Psoas muscle (tissue), 7 donors: ENCODE measurements at regions not wholly inside any gene's neighbourhood (a gene's known extent, or its start where the extent isn't known, plus 50 kb on each side); places are given as distances from the start of the nearest gene placed in this dataset.

Experiments used
- ATAC-seq, 4 donors: fragments of 200-7000 bp; cut with Tn5 transposase; one replicate each; pipeline ENCODE4 v1.9.1; 2020; ENCODE audit warnings: moderate library complexity in 3 of 4, mild to moderate bottlenecking in 2 of 4
- DNase-seq, 2 donors: peaks; one replicate each; pipeline ENCODE4 v3.0.0-alpha.2; 2020
- H3K27ac ChIP-seq: fragments of 200-600 bp; one replicate; pipeline ENCODE4 v1.8.0; 2022
- H3K27me3 ChIP-seq, 3 donors: fragments of 200-600 bp in 1 of 3; one replicate each; pipeline versions ENCODE4 v1.6.1 to v1.8.0; 2013 to 2022; ENCODE audit warnings: low read length in 2 of 3, mild to moderate bottlenecking in 2 of 3, moderate library complexity in 1 of 3; ENCODE audit not compliant: insufficient read depth in 3 of 3
- H3K36me3 ChIP-seq, 2 donors: fragments of 200-600 bp in 1 of 2; one replicate each; pipeline versions ENCODE4 v1.6.1 to v1.8.0; 2013 to 2022; ENCODE audit warnings: low read depth in 1 of 2, mild to moderate bottlenecking in 1 of 2, moderate library complexity in 1 of 2; ENCODE audit not compliant: insufficient read depth in 1 of 2
- H3K4me1 ChIP-seq: fragments of 200-600 bp; one replicate; pipeline ENCODE4 v1.8.0; 2022
- H3K4me3 ChIP-seq: fragments of 200-600 bp; one replicate; pipeline ENCODE4 v1.8.0; 2022; ENCODE audit warnings: mild to moderate bottlenecking
- H3K9me3 ChIP-seq: fragments of 200-600 bp; one replicate; pipeline ENCODE4 v1.8.0; 2022
- CTCF ChIP-seq: fragments of 200-600 bp; IDR thresholded peaks from one replicate; pipeline ENCODE4 v1.8.0; 2022; ENCODE audit warnings: antibody characterized with exemption
- WGBS, 3 donors: extraction: QIAGEN DNeasy Blood & Tissue Kit; methylation state at CpG; one replicate each; pipeline versions ENCODE4 v1.1.6 to v1.1.7; 2013; 5-methylcytosine and 5-hydroxymethylcytosine counted together
- intact Hi-C, 2 donors: fragments of 100-400 bp; cut with DNase I; formaldehyde crosslinking; loops; one replicate each; pipeline versions ENCODE4 v1.11.0 to v1.14.2; 2022
- donor health status: healthy with polysubstance abuse.
- donor health status: DM: no; HTN: no; CAD: no; lungs with moderate emphysema.
- donor health status: Bipolar disorder and iron deficiency.
- donor health status: healthy.
- donor health status: DM: yes; HTN: yes; CAD: no.
- donor health status: DM: no; HTN: no; CAD: no.
- donor health status: DM: yes; HTN: yes; CAD: no.

GRCh38 chr11:127651888-127652221 is 651.3 kb upstream of the KIRREL3 start:
- H3K36me3 ChIP-seq, result no peaks in the 10 kb centered on the region
- no peak for ATAC-seq
- no peak for TF ChIP-seq CTCF
- H3K4me1 ChIP-seq, result no peaks in the 10 kb centered on the region
- H3K27me3 ChIP-seq, result no peaks in the 10 kb centered on the region
- DNase-seq, result no peak
- no peak overlapping the region for H3K4me3 ChIP-seq
- intact Hi-C loops, result no loop called here
- H3K27ac ChIP-seq, result no peak overlapping the region
- 59 to 89% (median 72%) methylated on average over 1 of the region's 1 CpG for WGBS, 3 donors
- H3K9me3 ChIP-seq, result no peaks in the 10 kb centered on the region

GRCh38 chr11:127651175-127651887 is 650.8 kb upstream of the KIRREL3 start:
- no peak overlapping the region for H3K4me3 ChIP-seq
- no peak for TF ChIP-seq CTCF
- WGBS, 3 donors, result 70 to 77% (median 76%) methylated on average over 5 of the region's 5 CpGs
- no peak for DNase-seq
- no peaks in the 10 kb centered on the region for H3K36me3 ChIP-seq
- H3K27ac ChIP-seq, result no peak overlapping the region
- ATAC-seq, result no peak
- no peaks in the 10 kb centered on the region for H3K4me1 ChIP-seq
- H3K9me3 ChIP-seq, result no peaks in the 10 kb centered on the region
- H3K27me3 ChIP-seq, result no peaks in the 10 kb centered on the region
- intact Hi-C loops, result no loop called here

- no peaks in the 10 kb centered on the region for H3K9me3 ChIP-seq
- no peak for DNase-seq
- 95 to 98% (median 97%) methylated on average over 1 of the region's 1 CpG for WGBS, 3 donors
- ATAC-seq, result no peak
- no peak for TF ChIP-seq CTCF
- H3K27me3 ChIP-seq, result no peaks in the 10 kb centered on the region
- no peak overlapping the region for H3K4me3 ChIP-seq
- no peaks in the 10 kb centered on the region for H3K36me3 ChIP-seq
- no peak overlapping the region for H3K27ac ChIP-seq
- intact Hi-C loops, result no loop called here
- no peaks in the 10 kb centered on the region for H3K4me1 ChIP-seq
These were observed 649.4 kb upstream of the KIRREL3 start for GRCh38 chr11:127649958-127650357.

GRCh38 chr11:127649071-127649470 is 648.5 kb upstream of the KIRREL3 start:
- ATAC-seq (no peak), DNase-seq (no peak)
- Histone ChIP-seq H3K4me1 (no peaks in the 10 kb centered on the region), H3K4me3 (no peak overlapping the region), H3K36me3 (no peaks in the 10 kb centered on the region), H3K27ac (no peak overlapping the region), H3K9me3 (no peaks in the 10 kb centered on the region), H3K27me3 (no peaks in the 10 kb centered on the region)
- no peak for TF ChIP-seq CTCF
- intact Hi-C loops, result no loop called here
- WGBS, 3 donors, result 54 to 68% (median 55%) methylated on average over 2 of the region's 2 CpGs

GRCh38 chr11:127648583-127648982 is 648.0 kb upstream of the KIRREL3 start:
- TF ChIP-seq CTCF, result no peak
- intact Hi-C loops, result no loop called here
- no peaks in the 10 kb centered on the region for H3K9me3 ChIP-seq

More at GRCh38 chr11:127648583-127648982, 648.0 kb upstream of the KIRREL3 start:
- DNase-seq (no peak), ATAC-seq (no peak)
- Histone ChIP-seq H3K4me1 (no peaks in the 10 kb centered on the region), H3K27ac (no peak overlapping the region), H3K4me3 (no peak overlapping the region), H3K27me3 (no peaks in the 10 kb centered on the region), H3K36me3 (no peaks in the 10 kb centered on the region)
